ENCODE measurements at regions not wholly inside any gene's neighbourhood (a gene's known extent, or its start where the extent isn't known, plus 50 kb on each side); places are given as distances from the start of the nearest gene placed in this dataset.

GRCh38 chr18:23369266-23369665 is 83.8 kb upstream of the RIOK3 start:
- WGBS, 2 donors: 83 to 87% methylated on average over 3 of the region's 3 CpGs
- ATAC-seq (ENCODE audit: low FRiP score): no peak
- intact Hi-C loops (cut with DNase I): no loop called here

GRCh38 chr18:23373570-23373969 is 79.5 kb upstream of the RIOK3 start:
- H3K9me3 ChIP-seq (ENCODE audit: control insufficient read depth, low read length): no peaks in the 10 kb centered on the region
- peaks cover 3 to 4% of the 10 kb centered on the region in 2 donors for H3K4me1 ChIP-seq (ENCODE audit: control insufficient read depth in 1 of 2, insufficient read depth in 2 of 2, low read length in 2 of 2)
- no peak for DNase-seq
- H3K27me3 ChIP-seq (ENCODE audit: control insufficient read depth in 1 of 2, insufficient read depth in 2 of 2, low read length in 1 of 2): no peaks in the 10 kb centered on the region
- no peak overlapping the region for H3K27ac ChIP-seq (ENCODE audit: low read depth in 1 of 2, low read length in 2 of 2)
- intact Hi-C loops (cut with DNase I): no loop called here
- no peak overlapping the region for H3K4me3 ChIP-seq (ENCODE audit: low read length in 2 of 2)
- H3K36me3 ChIP-seq (ENCODE audit: control insufficient read depth in 1 of 2, insufficient read depth in 2 of 2, low read length in 1 of 2): peaks cover 0 to 1% of the 10 kb centered on the region in 2 donors
- WGBS, 2 donors: 98% methylated on average over 3 of the region's 3 CpGs
- no peak for ATAC-seq (ENCODE audit: low FRiP score)

More at GRCh38 chr18:23369266-23369665, 83.8 kb upstream of the RIOK3 start:
- DNase-seq: no peak
- no peaks in the 10 kb centered on the region for H3K9me3 ChIP-seq (ENCODE audit: control insufficient read depth, low read length)
- H3K4me3 ChIP-seq (ENCODE audit: low read length in 2 of 2): no peak overlapping the region
- H3K27ac ChIP-seq (ENCODE audit: low read depth in 1 of 2, low read length in 2 of 2): peak overlapping the region in 1 of 2 donors; percentile 9
- no peaks in the 10 kb centered on the region for H3K27me3 ChIP-seq (ENCODE audit: control insufficient read depth in 1 of 2, insufficient read depth in 2 of 2, low read length in 1 of 2)
- H3K4me1 ChIP-seq (ENCODE audit: control insufficient read depth in 1 of 2, insufficient read depth in 2 of 2, low read length in 2 of 2): peaks cover 3 to 4% of the 10 kb centered on the region in 2 donors
- H3K36me3 ChIP-seq (ENCODE audit: control insufficient read depth in 1 of 2, insufficient read depth in 2 of 2, low read length in 1 of 2): peaks cover 0 to 1% of the 10 kb centered on the region in 2 donors

GRCh38 chr18:23377669-23378301 is 75.3 kb upstream of the RIOK3 start:
- no peak overlapping the region for H3K4me3 ChIP-seq (ENCODE audit: low read length in 2 of 2)
- WGBS, 2 donors: 22% methylated on average over 3 of the region's 3 CpGs
- intact Hi-C loops (cut with DNase I): loop anchor here (2.0 to 5.0 kb wide), 3 partner anchors 33 to 345 kb away; no protein-coding TSS in a partner anchor
- DNase-seq (no peak), ATAC-seq (ENCODE audit: low FRiP score) (peak; percentile 84)
- peaks cover 0 to 1% of the 10 kb centered on the region in 2 donors for H3K36me3 ChIP-seq (ENCODE audit: control insufficient read depth in 1 of 2, insufficient read depth in 2 of 2, low read length in 1 of 2)
- peak overlapping the region in 1 of 2 donors; percentile 76 for H3K27ac ChIP-seq (ENCODE audit: low read depth in 1 of 2, low read length in 2 of 2)
- H3K27me3 ChIP-seq (ENCODE audit: control insufficient read depth in 1 of 2, insufficient read depth in 2 of 2, low read length in 1 of 2): no peaks in the 10 kb centered on the region
- peaks cover 0 to 4% of the 10 kb centered on the region in 2 donors for H3K4me1 ChIP-seq (ENCODE audit: control insufficient read depth in 1 of 2, insufficient read depth in 2 of 2, low read length in 2 of 2)
- no peaks in the 10 kb centered on the region for H3K9me3 ChIP-seq (ENCODE audit: control insufficient read depth, low read length)

- DNase-seq (no peak), ATAC-seq (ENCODE audit: low FRiP score) (peak; percentile 71)
- 4 to 7% methylated on average over 2 of the region's 2 CpGs for WGBS, 2 donors
- peak overlapping the region in 1 of 2 donors; percentile 76 for H3K27ac ChIP-seq (ENCODE audit: low read depth in 1 of 2, low read length in 2 of 2)
- H3K4me1 ChIP-seq (ENCODE audit: control insufficient read depth in 1 of 2, insufficient read depth in 2 of 2, low read length in 2 of 2): peaks cover 0 to 4% of the 10 kb centered on the region in 2 donors
- peaks cover 0 to 1% of the 10 kb centered on the region in 2 donors for H3K36me3 ChIP-seq (ENCODE audit: control insufficient read depth in 1 of 2, insufficient read depth in 2 of 2, low read length in 1 of 2)
- intact Hi-C loops (cut with DNase I): loop anchor here (2.0 to 5.0 kb wide), 3 partner anchors 33 to 345 kb away; no protein-coding TSS in a partner anchor
- H3K4me3 ChIP-seq (ENCODE audit: low read length in 2 of 2): no peak overlapping the region
- H3K27me3 ChIP-seq (ENCODE audit: control insufficient read depth in 1 of 2, insufficient read depth in 2 of 2, low read length in 1 of 2): no peaks in the 10 kb centered on the region
- no peaks in the 10 kb centered on the region for H3K9me3 ChIP-seq (ENCODE audit: control insufficient read depth, low read length)
These were observed 74.8 kb upstream of the RIOK3 start for GRCh38 chr18:23378302-23378686.

GRCh38 chr18:23380001-23380550 is 73.0 kb upstream of the RIOK3 start:
- DNase-seq (no peak), ATAC-seq (ENCODE audit: low FRiP score) (no peak)
- Histone ChIP-seq H3K9me3 (ENCODE audit: control insufficient read depth, low read length) (no peaks in the 10 kb centered on the region), H3K36me3 (ENCODE audit: control insufficient read depth in 1 of 2, insufficient read depth in 2 of 2, low read length in 1 of 2) (no peaks in the 10 kb centered on the region), H3K27me3 (ENCODE audit: control insufficient read depth in 1 of 2, insufficient read depth in 2 of 2, low read length in 1 of 2) (no peaks in the 10 kb centered on the region), H3K4me3 (ENCODE audit: low read length in 2 of 2) (no peak overlapping the region), H3K4me1 (ENCODE audit: control insufficient read depth in 1 of 2, insufficient read depth in 2 of 2, low read length in 2 of 2) (peaks cover 0 to 4% of the 10 kb centered on the region in 2 donors), H3K27ac (ENCODE audit: low read depth in 1 of 2, low read length in 2 of 2) (peak overlapping the region in 1 of 2 donors; percentile 90)
- 45 to 51% methylated on average over 11 of the region's 11 CpGs for WGBS, 2 donors
- intact Hi-C loops (cut with DNase I): no loop called here

GRCh38 chr18:23380817-23381216 is 72.3 kb upstream of the RIOK3 start:
- no peak overlapping the region for H3K27ac ChIP-seq (ENCODE audit: low read depth in 1 of 2, low read length in 2 of 2)
- WGBS, 2 donors: 67 to 77% methylated on average over 2 of the region's 2 CpGs

GRCh38 chr18:23383494-23383893 is 69.6 kb upstream of the RIOK3 start:
- intact Hi-C loops (cut with DNase I): no loop called here
- no peaks in the 10 kb centered on the region for H3K36me3 ChIP-seq (ENCODE audit: control insufficient read depth in 1 of 2, insufficient read depth in 2 of 2, low read length in 1 of 2)
- ATAC-seq (ENCODE audit: low FRiP score): no peak

More at GRCh38 chr18:23380817-23381216, 72.3 kb upstream of the RIOK3 start:
- Histone ChIP-seq H3K4me1 (ENCODE audit: control insufficient read depth in 1 of 2, insufficient read depth in 2 of 2, low read length in 2 of 2) (peaks cover 0 to 4% of the 10 kb centered on the region in 2 donors), H3K4me3 (ENCODE audit: low read length in 2 of 2) (no peak overlapping the region), H3K36me3 (ENCODE audit: control insufficient read depth in 1 of 2, insufficient read depth in 2 of 2, low read length in 1 of 2) (no peaks in the 10 kb centered on the region), H3K27me3 (ENCODE audit: control insufficient read depth in 1 of 2, insufficient read depth in 2 of 2, low read length in 1 of 2) (no peaks in the 10 kb centered on the region), H3K9me3 (ENCODE audit: control insufficient read depth, low read length) (no peaks in the 10 kb centered on the region)
- no peak for DNase-seq
- intact Hi-C loops (cut with DNase I): no loop called here
- no peak for ATAC-seq (ENCODE audit: low FRiP score)

GRCh38 chr18:23384778-23385736 is 68.0 kb upstream of the RIOK3 start:
- intact Hi-C loops (cut with DNase I): no loop called here
- no peak overlapping the region for H3K27ac ChIP-seq (ENCODE audit: low read depth in 1 of 2, low read length in 2 of 2)
- no peaks in the 10 kb centered on the region for H3K27me3 ChIP-seq (ENCODE audit: control insufficient read depth in 1 of 2, insufficient read depth in 2 of 2, low read length in 1 of 2)
- H3K9me3 ChIP-seq (ENCODE audit: control insufficient read depth, low read length): no peaks in the 10 kb centered on the region
- no peaks in the 10 kb centered on the region for H3K36me3 ChIP-seq (ENCODE audit: control insufficient read depth in 1 of 2, insufficient read depth in 2 of 2, low read length in 1 of 2)
- H3K4me3 ChIP-seq (ENCODE audit: low read length in 2 of 2): no peak overlapping the region
- DNase-seq: no peak
- WGBS, 2 donors: 87 to 91% methylated on average over 13 of the region's 13 CpGs
- H3K4me1 ChIP-seq (ENCODE audit: control insufficient read depth in 1 of 2, insufficient read depth in 2 of 2, low read length in 2 of 2): peaks cover 0 to 2% of the 10 kb centered on the region in 2 donors
- no peak for ATAC-seq (ENCODE audit: low FRiP score)

More at GRCh38 chr18:23383494-23383893, 69.6 kb upstream of the RIOK3 start:
- Histone ChIP-seq H3K9me3 (ENCODE audit: control insufficient read depth, low read length) (no peaks in the 10 kb centered on the region), H3K27me3 (ENCODE audit: control insufficient read depth in 1 of 2, insufficient read depth in 2 of 2, low read length in 1 of 2) (no peaks in the 10 kb centered on the region), H3K4me3 (ENCODE audit: low read length in 2 of 2) (no peak overlapping the region), H3K27ac (ENCODE audit: low read depth in 1 of 2, low read length in 2 of 2) (no peak overlapping the region), H3K4me1 (ENCODE audit: control insufficient read depth in 1 of 2, insufficient read depth in 2 of 2, low read length in 2 of 2) (peaks cover 0 to 4% of the 10 kb centered on the region in 2 donors)
- no peak for DNase-seq
- WGBS, 2 donors: 90 to 92% methylated on average over 7 of the region's 7 CpGs

Data from aorta (tissue), 5 donors.